HepG2 (cell line): ENCODE measurements at regions not wholly inside any gene's neighbourhood (a gene's known extent, or its start where the extent isn't known, plus 50 kb on each side); places are given as distances from the start of the nearest gene placed in this dataset.

Source experiments
- ATAC-seq: fragments of 200-7000 bp; cut with Tn5 transposase; 3 replicates; pipeline ENCODE4 v1.9.1; 2020; ENCODE audit warnings: mild to moderate bottlenecking, moderate library complexity
- BruUV-seq: library from RNA; stranded (reverse); fragments of 400-500 nt; replicated peaks from 2 replicates; lab custom pipeline; 2021; lab: Mats Ljungman, UMichigan
- CTCF ChIA-PET: fragments of 300-600 bp; formaldehyde crosslinking; extraction: SDS; loops from one replicate; lab custom pipeline; 2021; ENCODE audit warnings: low total read pairs, inconsistent platforms, low intra/inter-chr PET ratio; lab: Yijun Ruan, JAX
- POLR2A ChIA-PET: fragments of 350-600 bp; sonication (Branson Sonifier 250); formaldehyde crosslinking; loops from one replicate; lab custom pipeline; 2020; ENCODE audit warnings: antibody characterized with exemption, inconsistent platforms; lab: Yijun Ruan, JAX
- DNase-seq: peaks from one replicate; pipeline ENCODE4 v3.0.0-alpha.2; 2015; ENCODE audit warnings: low spot score
- FAIRE-seq: peaks from 3 replicates; lab custom pipeline; 2011; peaks lifted over from hg19 to GRCh38; lab: Jason Lieb, UNC
- H2AFZ ChIP-seq: one replicate; pipeline ENCODE4 v1.6.1; 2011; ENCODE audit warnings: low read length, inconsistent platforms
- H3K27ac ChIP-seq: fragments of 300-600 bp; 3 replicates; pipeline ENCODE4 v1.8.0; 2011; ENCODE audit warnings: mixed run types, mild to moderate bottlenecking, mixed read lengths, low read length, inconsistent platforms; ENCODE audit not compliant: insufficient read depth; ENCODE audit errors: extremely low read length
- H3K27me3 ChIP-seq, 2 experiments: fragments of 200-600 bp in 1 of 2; 2 replicates in 1 of 2; 3 replicates in 1 of 2; pipeline versions ENCODE4 v1.6.0 to v1.8.0; 2011; ENCODE audit warnings: low read length in 2 of 2, mild to moderate bottlenecking in 2 of 2, moderate library complexity in 2 of 2, inconsistent platforms in 1 of 2; ENCODE audit not compliant: insufficient read depth in 2 of 2, control insufficient read depth in 1 of 2
- H3K36me3 ChIP-seq, 2 experiments: fragments of 200-600 bp in 1 of 2; replicated peaks in 1 of 2; 2 replicates in 1 of 2; 3 replicates in 1 of 2; pipeline versions ENCODE4 v1.5.1 to v1.8.0; 2011; ENCODE audit warnings: low read length in 2 of 2, inconsistent platforms in 1 of 2; ENCODE audit not compliant: insufficient read depth in 2 of 2, control insufficient read depth in 1 of 2
- H3K4me1 ChIP-seq: 2 replicates; pipeline ENCODE4 v1.5.1; 2012; ENCODE audit warnings: low read length, inconsistent platforms; ENCODE audit not compliant: insufficient read depth
- H3K4me2 ChIP-seq: 2 replicates; pipeline ENCODE4 v1.6.0; 2011; ENCODE audit warnings: low read depth, low read length, inconsistent platforms
- H3K4me3 ChIP-seq, 3 experiments: fragments of 200-600 bp in 1 of 3; sonication (generic), shearing (Covaris generic) in 1 of 3; replicated peaks in 1 of 3; 2 replicates each; pipeline ENCODE4 v1.5.1; 2011 to 2016; ENCODE audit warnings: low read length in 3 of 3, inconsistent platforms in 2 of 3, low read depth in 2 of 3, mild to moderate bottlenecking in 2 of 3, control low read depth in 1 of 3, mixed read lengths in 1 of 3; ENCODE audit not compliant: insufficient read depth in 1 of 3
- H3K79me2 ChIP-seq: one replicate; pipeline ENCODE4 v1.6.1; 2011; ENCODE audit warnings: low read length, inconsistent platforms; ENCODE audit not compliant: insufficient read depth
- H3K9ac ChIP-seq: 2 replicates; pipeline ENCODE4 v1.6.0; 2011; ENCODE audit warnings: mild to moderate bottlenecking, low read depth, low read length, inconsistent platforms; ENCODE audit not compliant: insufficient read depth
- H3K9me3 ChIP-seq: 2 replicates; pipeline ENCODE4 v1.5.1; 2012; ENCODE audit warnings: mild to moderate bottlenecking, low read length
- H4K20me1 ChIP-seq: 2 replicates; pipeline ENCODE4 v1.6.0; 2011; ENCODE audit warnings: inconsistent platforms, mild to moderate bottlenecking, low read length, moderate library complexity; ENCODE audit not compliant: insufficient read depth
- ISX ChIP-seq: sonication (generic); formaldehyde crosslinking; conservative IDR thresholded peaks from 2 replicates; pipeline ENCODE4 v1.5.0; 2020; ENCODE audit warnings: missing genetic modification reagents
- NR2C2 ChIP-seq: sonication (generic); formaldehyde crosslinking; IDR thresholded peaks from 2 replicates; pipeline ENCODE4 v1.4.0; 2020; ENCODE audit warnings: missing genetic modification reagents, mild to moderate bottlenecking, moderate library complexity, borderline replicate concordance
- PHF8 ChIP-seq: sonication (generic); formaldehyde crosslinking; IDR thresholded peaks from 2 replicates; pipeline ENCODE4 v1.5.0; 2020; ENCODE audit warnings: missing genetic modification reagents
- TBX3 ChIP-seq: fragments of 450-650 bp; IDR thresholded peaks from 2 replicates; pipeline ENCODE4 v1.6.1; 2017; ENCODE audit warnings: antibody characterized with exemption, mild to moderate bottlenecking, inconsistent platforms, borderline replicate concordance
- TRIM24 ChIP-seq: sonication (generic); formaldehyde crosslinking; IDR thresholded peaks from 2 replicates; pipeline ENCODE4 v1.8.0; 2022; ENCODE audit warnings: mild to moderate bottlenecking, missing genetic modification reagents
- ZNF367 ChIP-seq: sonication (generic); formaldehyde crosslinking; IDR thresholded peaks from 2 replicates; pipeline ENCODE4 v1.4.0; 2020; ENCODE audit warnings: missing genetic modification reagents, borderline replicate concordance
- ZNF484 ChIP-seq: sonication (generic); formaldehyde crosslinking; IDR thresholded peaks from 2 replicates; pipeline ENCODE4 v1.5.1; 2020; ENCODE audit warnings: mild to moderate bottlenecking, low read depth, missing genetic modification reagents, borderline replicate concordance
- ZNF720 ChIP-seq: sonication (generic); formaldehyde crosslinking; IDR thresholded peaks from 2 replicates; pipeline ENCODE4 v1.4.0; 2020; ENCODE audit warnings: missing genetic modification reagents
- in situ Hi-C: cut with HindIII; loops from 2 replicates; pipeline ENCODE4 v1.10.0; 2017; ENCODE audit warnings: low pct_unique_long_range_greater_than_20kb; ENCODE audit not compliant: extremely low pct_ligation_motif_present
- intact Hi-C: fragments of 100-400 bp; cut with micrococcal nuclease; formaldehyde crosslinking; loops from one replicate; pipeline ENCODE4 v1.10.0; 2022; ENCODE audit not compliant: unreplicated experiment
- TF ChIP-seq, protein P1 (sequence below): IDR thresholded peaks from 2 replicates; pipeline ENCODE4 v1.6.1; 2012; ENCODE audit warnings: low read depth, low read length, improper control_type of control experiment
- TF ChIP-seq, protein P2 (sequence below), 2 experiments: sonication (generic) in 1 of 2; formaldehyde crosslinking in 1 of 2; IDR thresholded peaks; 2 replicates each; pipeline versions ENCODE4 v1.5.1 to v1.6.1; 2011 to 2020; ENCODE audit warnings: borderline replicate concordance in 1 of 2, low read depth in 1 of 2, low read length in 1 of 2, mild to moderate bottlenecking in 1 of 2, missing genetic modification reagents in 1 of 2, moderate library complexity in 1 of 2
- TF ChIP-seq, protein P3 (sequence below): sonication (generic); formaldehyde crosslinking; IDR thresholded peaks from 2 replicates; pipeline ENCODE4 v1.4.0; 2020; ENCODE audit warnings: missing genetic modification reagents
- TF ChIP-seq, protein P4 (sequence below): IDR thresholded peaks from 2 replicates; pipeline ENCODE4 v1.6.1; 2018; ENCODE audit warnings: missing genetic modification reagents, mild to moderate bottlenecking, missing compliant biosample characterization
- TF ChIP-seq, protein P5 (sequence below): IDR thresholded peaks from 2 replicates; pipeline ENCODE4 v1.6.1; 2016; ENCODE audit warnings: control low read depth

DNA sequence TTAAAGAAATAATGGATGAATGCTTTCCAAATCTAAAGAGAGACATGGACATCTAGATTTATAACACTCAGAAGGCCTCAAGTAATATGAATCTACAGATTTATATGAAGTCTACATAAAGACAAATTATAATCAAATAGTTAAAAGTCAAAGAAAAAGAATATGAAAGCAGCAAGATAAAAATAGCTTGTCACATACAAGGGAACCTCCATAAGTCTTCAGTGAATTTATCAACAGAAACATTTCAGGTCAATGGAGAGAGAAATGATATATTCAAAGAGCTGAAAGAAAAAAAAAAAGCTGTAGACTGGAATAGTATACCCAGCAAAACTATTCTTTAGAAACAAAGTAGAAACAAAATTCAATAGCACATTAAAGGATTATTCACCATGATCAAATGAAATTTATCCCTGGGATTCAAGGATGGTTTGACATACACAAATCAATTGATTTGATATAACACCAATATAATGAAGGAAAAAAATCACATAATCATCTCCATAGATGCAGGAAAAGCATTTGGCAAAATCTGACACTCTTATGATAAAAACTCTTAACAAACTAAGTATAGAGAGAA, 346.6 kb upstream of the PABPC4L start:
- Histone ChIP-seq H3K4me2 (no peak overlapping the region), H3K4me3 (no peak overlapping the region), H3K79me2 (no peaks in the 10 kb centered on the region), H2AFZ (no peak overlapping the region), H3K27ac (no peak overlapping the region), H3K9me3 (no peaks in the 10 kb centered on the region), H3K9ac (no peak overlapping the region), H4K20me1 (no peaks in the 10 kb centered on the region), H3K36me3 (no peaks in the 10 kb centered on the region), H3K4me1 (no peaks in the 10 kb centered on the region), H3K27me3 (no peaks in the 10 kb centered on the region)
- intact Hi-C loops (no loop called here), in situ Hi-C loops (no loop called here)
- TF ChIP-seq, protein P1, sequence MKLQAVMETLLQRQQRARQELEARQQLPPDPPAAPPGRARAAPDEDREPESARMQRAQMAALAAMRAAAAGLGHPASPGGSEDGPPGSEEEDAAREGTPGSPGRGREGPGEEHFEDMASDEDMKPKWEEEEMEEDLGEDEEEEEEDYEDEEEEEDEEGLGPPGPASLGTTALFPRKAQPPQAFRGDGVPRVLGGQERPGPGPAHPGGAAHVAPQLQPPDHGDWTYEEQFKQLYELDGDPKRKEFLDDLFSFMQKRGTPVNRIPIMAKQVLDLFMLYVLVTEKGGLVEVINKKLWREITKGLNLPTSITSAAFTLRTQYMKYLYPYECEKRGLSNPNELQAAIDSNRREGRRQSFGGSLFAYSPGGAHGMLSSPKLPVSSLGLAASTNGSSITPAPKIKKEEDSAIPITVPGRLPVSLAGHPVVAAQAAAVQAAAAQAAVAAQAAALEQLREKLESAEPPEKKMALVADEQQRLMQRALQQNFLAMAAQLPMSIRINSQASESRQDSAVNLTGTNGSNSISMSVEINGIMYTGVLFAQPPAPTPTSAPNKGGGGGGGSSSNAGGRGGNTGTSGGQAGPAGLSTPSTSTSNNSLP, result no peak
- TF ChIP-seq, protein P2, sequence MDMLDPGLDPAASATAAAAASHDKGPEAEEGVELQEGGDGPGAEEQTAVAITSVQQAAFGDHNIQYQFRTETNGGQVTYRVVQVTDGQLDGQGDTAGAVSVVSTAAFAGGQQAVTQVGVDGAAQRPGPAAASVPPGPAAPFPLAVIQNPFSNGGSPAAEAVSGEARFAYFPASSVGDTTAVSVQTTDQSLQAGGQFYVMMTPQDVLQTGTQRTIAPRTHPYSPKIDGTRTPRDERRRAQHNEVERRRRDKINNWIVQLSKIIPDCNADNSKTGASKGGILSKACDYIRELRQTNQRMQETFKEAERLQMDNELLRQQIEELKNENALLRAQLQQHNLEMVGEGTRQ (IDR thresholded peaks at IDR 0.05; ENCODE audit: low read depth, low read length), result no peak
- TF ChIP-seq, protein P2 (CRISPR knock-in tag; IDR thresholded peaks at IDR 0.05; ENCODE audit: borderline replicate concordance), result no peak
- TF ChIP-seq PHF8 (CRISPR knock-in tag) (no peak), ZNF720 (CRISPR knock-in tag) (no peak), ZNF367 (no peak), TRIM24 (no peak), ZNF484 (no peak), TBX3 (no peak), NR2C2 (CRISPR knock-in tag) (no peak), ISX (CRISPR knock-in tag) (no peak)
- TF ChIP-seq, protein P3, sequence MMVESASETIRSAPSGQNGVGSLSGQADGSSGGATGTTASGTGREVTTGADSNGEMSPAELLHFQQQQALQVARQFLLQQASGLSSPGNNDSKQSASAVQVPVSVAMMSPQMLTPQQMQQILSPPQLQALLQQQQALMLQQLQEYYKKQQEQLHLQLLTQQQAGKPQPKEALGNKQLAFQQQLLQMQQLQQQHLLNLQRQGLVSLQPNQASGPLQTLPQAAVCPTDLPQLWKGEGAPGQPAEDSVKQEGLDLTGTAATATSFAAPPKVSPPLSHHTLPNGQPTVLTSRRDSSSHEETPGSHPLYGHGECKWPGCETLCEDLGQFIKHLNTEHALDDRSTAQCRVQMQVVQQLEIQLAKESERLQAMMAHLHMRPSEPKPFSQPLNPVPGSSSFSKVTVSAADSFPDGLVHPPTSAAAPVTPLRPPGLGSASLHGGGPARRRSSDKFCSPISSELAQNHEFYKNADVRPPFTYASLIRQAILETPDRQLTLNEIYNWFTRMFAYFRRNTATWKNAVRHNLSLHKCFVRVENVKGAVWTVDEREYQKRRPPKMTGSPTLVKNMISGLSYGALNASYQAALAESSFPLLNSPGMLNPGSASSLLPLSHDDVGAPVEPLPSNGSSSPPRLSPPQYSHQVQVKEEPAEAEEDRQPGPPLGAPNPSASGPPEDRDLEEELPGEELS (CRISPR knock-in tag), result no peak
- TF ChIP-seq, protein P4, sequence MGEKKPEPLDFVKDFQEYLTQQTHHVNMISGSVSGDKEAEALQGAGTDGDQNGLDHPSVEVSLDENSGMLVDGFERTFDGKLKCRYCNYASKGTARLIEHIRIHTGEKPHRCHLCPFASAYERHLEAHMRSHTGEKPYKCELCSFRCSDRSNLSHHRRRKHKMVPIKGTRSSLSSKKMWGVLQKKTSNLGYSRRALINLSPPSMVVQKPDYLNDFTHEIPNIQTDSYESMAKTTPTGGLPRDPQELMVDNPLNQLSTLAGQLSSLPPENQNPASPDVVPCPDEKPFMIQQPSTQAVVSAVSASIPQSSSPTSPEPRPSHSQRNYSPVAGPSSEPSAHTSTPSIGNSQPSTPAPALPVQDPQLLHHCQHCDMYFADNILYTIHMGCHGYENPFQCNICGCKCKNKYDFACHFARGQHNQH (CRISPR knock-in tag), result no peak
- TF ChIP-seq, protein P5, sequence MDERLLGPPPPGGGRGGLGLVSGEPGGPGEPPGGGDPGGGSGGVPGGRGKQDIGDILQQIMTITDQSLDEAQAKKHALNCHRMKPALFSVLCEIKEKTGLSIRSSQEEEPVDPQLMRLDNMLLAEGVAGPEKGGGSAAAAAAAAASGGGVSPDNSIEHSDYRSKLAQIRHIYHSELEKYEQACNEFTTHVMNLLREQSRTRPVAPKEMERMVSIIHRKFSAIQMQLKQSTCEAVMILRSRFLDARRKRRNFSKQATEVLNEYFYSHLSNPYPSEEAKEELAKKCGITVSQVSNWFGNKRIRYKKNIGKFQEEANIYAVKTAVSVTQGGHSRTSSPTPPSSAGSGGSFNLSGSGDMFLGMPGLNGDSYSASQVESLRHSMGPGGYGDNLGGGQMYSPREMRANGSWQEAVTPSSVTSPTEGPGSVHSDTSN (CRISPR knock-in tag), result no peak
- no peak for ATAC-seq
- no peak for DNase-seq
- BruUV-seq, result no TSS peak
- POLR2A ChIA-PET, result no interaction called here
- FAIRE-seq, result no peak
- CTCF ChIA-PET, result no interaction called here
